ENCODE measurements at regions not wholly inside any gene's neighbourhood (a gene's known extent, or its start where the extent isn't known, plus 50 kb on each side); places are given as distances from the start of the nearest gene placed in this dataset.

DNA sequence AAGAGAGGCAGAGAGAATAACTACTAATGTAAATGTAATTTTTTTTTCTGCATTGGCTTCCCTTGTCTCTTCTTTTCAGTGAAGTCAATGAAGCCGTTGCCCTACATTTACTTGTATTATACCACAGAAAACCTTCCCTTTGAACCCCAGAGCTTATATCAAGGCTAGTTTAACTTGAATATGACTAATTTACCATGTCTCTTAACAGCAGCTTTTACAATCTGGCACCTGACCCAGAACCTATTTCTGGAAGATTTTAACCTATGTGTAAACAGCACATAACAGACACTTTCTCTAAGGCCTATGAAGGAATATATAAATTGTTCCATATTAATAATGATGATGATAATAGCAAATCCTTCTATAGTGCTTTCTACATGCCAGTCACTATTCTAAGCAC, 580.5 kb upstream of the NXPH2 start:
- TF ChIP-seq, protein P1, sequence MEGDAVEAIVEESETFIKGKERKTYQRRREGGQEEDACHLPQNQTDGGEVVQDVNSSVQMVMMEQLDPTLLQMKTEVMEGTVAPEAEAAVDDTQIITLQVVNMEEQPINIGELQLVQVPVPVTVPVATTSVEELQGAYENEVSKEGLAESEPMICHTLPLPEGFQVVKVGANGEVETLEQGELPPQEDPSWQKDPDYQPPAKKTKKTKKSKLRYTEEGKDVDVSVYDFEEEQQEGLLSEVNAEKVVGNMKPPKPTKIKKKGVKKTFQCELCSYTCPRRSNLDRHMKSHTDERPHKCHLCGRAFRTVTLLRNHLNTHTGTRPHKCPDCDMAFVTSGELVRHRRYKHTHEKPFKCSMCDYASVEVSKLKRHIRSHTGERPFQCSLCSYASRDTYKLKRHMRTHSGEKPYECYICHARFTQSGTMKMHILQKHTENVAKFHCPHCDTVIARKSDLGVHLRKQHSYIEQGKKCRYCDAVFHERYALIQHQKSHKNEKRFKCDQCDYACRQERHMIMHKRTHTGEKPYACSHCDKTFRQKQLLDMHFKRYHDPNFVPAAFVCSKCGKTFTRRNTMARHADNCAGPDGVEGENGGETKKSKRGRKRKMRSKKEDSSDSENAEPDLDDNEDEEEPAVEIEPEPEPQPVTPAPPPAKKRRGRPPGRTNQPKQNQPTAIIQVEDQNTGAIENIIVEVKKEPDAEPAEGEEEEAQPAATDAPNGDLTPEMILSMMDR (conservative IDR thresholded peaks at IDR 0.05; ENCODE audit: low read depth, low read length), result no peak
- TF ChIP-seq EZH2phosphoT487 (IDR thresholded peaks at IDR 0.05; ENCODE audit: borderline replicate concordance, low read length), result no peak
- no peak for TF ChIP-seq EZH2 (IDR thresholded peaks at IDR 0.05; ENCODE audit: low read length, unreplicated experiment)
